GM18520 (cell line): ENCODE measurements at regions not wholly inside any gene's neighbourhood (a gene's known extent, or its start where the extent isn't known, plus 50 kb on each side); places are given as distances from the start of the nearest gene placed in this dataset.
"Not testable (repeated sequence)": the region's sequence is repeated elsewhere in the genome, so short reads cannot be mapped to it uniquely, and the experiment has no call there.

Source experiments
- ATAC-seq: cut with Tn5 transposase; IDR thresholded peaks from one replicate; pipeline ENCODE4 v1.9.1; 2021; ENCODE audit not compliant: unreplicated experiment

- ATAC-seq = no peak
Observed at GRCh38 chr5:5777013-5777412, 354.5 kb downstream of the ICE1 start.

DNA sequence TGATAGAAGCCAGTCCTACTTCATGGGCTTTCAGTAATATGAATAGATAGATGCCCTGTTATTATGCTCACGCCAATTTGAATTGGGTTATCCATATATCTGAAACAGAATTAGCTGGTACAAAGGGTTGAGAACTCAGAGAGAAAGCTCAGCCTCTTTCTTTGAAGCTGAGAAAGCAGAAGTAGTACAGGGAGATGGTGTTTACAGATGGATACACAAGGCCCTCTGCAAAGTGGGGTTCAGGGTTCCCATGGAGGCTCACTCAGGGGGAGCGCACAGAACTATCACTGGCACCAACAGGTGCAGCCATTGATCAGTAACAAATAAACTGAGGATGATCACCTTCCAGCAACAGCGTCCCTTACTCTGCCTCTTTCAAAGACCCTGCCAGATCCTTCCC lies 349.7 kb downstream of the ICE1 start:
- ATAC-seq = no peak

DNA sequence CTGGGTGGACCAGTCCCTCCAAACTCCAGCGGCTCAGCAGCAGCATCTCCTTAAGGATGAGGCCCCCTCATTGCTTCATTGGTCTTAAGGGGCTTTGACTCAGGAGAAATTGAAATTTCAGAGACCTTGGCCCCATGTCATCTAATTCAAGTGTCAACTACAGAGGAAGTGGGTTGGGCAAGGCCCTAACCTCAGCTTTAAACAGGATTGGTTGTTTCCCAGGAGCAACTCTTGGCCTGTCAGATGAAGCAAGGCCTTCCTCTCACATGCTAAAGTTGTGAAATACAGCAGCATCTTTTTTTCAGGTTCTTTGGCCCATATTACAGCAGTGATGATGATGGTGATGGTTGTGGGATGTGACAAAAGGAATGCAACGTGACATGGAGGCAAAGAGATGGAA lies 348.3 kb downstream of the ICE1 start:
- no peak for ATAC-seq

- no peak for ATAC-seq
Observed at GRCh38 chr5:5767286-5767928, 344.9 kb downstream of the ICE1 start.

DNA sequence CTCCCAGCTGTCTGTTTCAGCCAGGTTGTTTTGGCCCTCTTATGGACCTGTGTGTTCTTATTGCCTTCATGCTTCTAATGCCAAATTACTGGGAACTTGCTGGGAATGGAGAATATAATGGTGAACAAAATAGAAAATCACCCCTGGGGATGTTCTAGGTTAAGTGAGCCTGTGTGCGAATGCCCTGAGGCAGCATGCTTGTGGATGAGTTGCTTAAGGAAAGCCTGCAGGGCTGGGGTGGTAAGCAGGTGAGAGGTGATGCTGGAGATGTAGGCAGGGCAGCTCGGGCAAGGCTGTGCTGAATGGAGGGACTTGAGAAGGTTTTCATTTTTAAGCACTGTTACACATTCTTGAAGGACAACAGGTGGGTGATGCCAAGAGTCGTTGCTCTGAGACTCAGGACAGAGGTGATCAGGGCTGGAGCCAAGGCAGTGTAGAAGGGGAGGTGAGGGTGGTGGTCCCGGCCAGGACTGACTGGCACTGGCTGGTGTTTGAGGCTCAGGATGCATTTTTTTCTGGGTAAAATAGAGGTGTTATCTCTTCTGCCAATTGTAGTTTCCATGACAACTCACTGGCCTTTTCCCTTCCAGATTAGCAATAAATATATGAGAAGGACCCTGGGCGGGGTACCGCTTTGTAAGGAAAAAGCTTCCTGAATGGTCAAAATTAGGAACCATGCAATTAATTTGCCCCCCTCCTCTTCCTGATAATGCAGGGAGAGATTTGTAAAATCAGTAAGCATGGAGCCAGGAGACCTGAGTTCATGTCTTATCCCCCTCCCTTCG lies 342.8 kb downstream of the ICE1 start:
- no peak for ATAC-seq

- no peak for ATAC-seq
Observed at GRCh38 chr5:5764246-5764645, 341.8 kb downstream of the ICE1 start.

DNA sequence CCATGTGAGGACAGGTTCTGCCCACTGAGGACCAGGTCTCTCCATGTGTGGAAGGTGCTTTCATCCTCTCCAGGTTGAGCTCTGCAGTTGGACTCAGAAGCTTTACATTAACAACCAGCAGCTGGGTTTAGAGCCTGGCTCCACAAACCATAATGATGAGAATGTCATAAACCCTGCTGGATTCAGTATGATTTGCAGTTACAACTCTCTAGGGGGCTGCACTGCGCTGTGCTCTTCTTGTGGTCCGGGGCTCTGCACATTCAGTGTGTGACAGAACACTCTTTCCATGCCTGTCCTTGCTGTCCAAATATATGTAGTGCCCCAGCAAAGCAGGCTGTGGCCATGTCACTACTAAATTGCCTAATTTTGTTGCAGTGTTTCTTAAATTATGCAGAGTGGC lies 334.3 kb downstream of the ICE1 start:
- ATAC-seq = no peak

GRCh38 chr5:5755888-5756287 lies 333.4 kb downstream of the ICE1 start:
- ATAC-seq = no peak

DNA sequence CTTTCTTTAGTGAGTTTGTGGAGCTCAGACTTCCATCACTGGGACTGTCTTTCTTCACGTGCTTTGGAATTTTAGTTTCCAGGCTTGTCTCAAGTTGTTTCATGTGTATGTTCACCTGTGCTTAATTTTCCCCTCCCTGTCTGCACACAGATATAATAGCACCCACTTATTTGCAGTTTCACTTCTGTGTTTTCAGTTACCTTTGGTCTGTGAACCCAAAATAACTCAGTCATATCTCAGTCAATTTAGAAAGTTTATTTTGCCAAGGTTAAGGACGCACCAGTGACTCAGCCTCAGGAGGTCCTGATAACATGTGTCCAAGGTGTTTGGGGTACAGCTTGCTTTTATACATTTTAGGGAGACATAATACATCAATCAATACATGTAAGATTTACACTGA lies 330.4 kb downstream of the ICE1 start:
- ATAC-seq = peak; percentile 63

- no peak for ATAC-seq
Observed at GRCh38 chr5:5751987-5752386, 329.5 kb downstream of the ICE1 start.

- ATAC-seq = peak; percentile 26
Observed at GRCh38 chr5:5751498-5751897, 329.0 kb downstream of the ICE1 start.

DNA sequence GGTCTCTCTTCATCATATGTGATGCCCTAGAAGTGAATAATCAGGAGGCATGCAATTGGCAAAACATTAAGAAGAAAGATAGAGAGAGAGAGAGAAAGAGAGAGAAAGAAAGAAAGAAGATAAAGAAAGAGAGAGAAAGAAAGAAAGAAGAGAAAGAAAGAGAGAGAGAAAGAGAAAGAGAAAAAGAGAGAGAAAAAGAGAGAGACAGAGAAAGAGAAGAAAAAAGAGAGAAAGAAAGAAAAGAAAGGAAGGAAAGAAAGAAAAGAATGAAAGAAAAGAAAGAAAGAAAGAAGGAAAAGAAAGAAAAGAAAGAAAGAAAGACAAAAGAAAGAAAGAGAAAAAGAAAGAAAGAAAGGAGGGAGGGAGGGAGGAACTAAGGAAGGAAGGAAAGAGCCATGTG lies 318.9 kb downstream of the ICE1 start:
- no peak for ATAC-seq

- no peak for ATAC-seq
Observed at GRCh38 chr5:5739490-5739945, 317.0 kb downstream of the ICE1 start.

DNA sequence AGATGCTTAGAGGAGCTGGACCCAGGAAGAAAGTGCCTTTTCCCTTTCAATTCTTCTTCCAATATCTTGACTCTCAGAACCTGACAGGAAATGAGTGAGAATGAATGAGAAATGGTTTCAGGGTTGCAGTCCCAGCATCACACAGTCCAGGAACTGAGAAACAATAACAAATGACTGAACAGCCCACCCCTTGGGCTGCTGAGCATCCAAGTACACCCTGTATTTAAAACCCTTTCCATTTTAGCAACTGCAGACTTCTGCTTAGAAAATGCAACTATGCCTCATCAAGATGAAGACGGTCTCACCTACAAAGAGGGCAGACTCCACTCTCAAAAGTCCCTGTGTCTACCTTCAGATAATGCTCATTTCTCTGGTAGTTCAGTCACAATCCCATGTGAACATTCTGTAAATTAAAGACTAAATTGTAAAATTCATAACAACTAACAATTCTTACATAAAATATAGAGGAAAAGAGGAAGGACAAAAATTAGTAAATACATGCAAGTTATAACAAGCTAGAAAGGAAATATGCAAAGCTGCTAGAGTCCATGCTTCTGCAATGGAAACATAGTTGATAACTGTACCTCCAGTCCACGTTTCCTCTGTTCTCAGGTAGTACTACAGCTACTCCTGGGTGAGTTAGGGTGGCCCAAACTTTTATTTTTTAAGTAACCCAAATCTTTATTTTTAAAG lies 316.5 kb downstream of the ICE1 start:
- no peak for ATAC-seq

DNA sequence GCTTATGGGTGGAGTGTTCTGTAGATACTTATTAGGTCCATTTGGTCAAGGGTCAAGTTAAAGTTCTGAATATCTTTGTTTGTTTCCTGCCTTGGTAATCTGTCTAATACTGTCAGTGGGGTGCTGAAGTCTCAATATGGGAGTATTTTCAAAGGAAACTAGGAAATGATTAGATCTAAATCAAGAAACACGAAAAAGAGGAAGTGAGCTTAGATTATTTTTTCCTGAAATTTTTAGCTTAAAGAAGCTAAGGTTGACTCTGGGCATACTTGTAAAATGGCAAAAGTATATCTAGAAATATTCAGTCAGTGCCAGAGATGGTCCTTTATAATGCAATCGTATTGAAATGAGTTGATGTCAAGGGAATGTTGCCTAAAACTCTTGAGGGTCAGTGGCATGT lies 313.5 kb downstream of the ICE1 start:
- ATAC-seq = no peak

- not testable (repeated sequence) for ATAC-seq
Observed at GRCh38 chr5:5733058-5733457, 310.6 kb downstream of the ICE1 start.

DNA sequence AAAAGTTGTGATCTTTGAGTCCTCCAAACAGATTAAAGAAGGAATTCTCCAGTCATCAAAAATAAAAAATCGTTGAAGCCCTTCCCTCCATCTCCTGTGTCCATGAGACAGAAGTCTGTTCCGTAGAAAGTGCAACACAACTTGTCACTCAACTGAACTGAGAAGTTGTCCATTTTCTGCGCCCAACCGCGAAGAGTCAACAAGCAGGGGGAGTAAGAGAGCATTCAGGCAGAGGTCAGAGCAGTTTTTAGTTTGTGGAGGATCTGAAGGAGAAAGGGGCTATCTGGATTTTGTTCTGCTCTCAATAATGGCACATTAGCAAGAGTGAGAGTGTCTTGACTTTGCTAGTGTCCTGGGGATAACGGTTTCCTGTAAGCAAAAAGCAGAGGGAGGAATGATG lies 303.9 kb downstream of the ICE1 start:
- ATAC-seq = no peak

DNA sequence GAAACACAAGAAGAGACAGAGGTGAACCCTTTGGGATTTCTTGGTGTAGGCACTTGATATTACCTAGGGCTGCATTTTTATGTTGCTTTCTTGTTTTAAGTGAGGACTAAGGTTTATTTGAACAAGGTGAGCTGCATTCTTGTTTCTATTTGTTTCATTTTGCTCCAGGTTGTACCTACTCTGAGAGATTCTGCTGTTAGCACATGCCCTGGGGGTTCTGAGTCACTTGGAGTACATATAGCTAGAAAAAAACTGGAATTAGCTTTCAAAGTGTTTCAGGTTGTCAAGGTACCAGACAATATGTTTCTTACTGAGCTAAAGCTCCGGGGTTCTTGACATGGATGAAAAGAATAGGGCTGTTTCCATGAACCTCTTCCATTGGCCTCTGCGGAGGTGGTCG lies 299.4 kb downstream of the ICE1 start:
- ATAC-seq = no peak

DNA sequence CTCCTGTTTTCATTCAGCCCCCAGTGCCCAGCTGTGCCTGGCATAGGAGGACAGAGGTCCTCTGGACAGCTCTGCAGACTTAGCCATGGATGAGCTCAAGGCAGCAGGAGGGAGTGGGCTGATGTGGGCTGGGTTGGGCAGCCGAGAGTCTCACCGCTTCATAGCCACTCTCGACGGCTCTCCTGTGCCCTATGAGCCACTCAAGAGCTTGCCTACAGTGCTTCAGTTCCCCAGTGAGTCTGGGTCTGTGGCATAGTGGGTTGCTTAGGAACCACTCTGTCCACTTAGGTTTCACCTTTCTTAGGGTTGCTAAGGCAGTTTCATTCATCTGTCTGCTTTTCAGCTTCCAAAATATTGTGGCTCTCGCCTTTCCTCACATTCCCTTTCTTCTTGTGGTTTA lies 296.8 kb downstream of the ICE1 start:
- ATAC-seq = no peak

- no peak for ATAC-seq
Observed at GRCh38 chr5:5716665-5717064, 294.2 kb downstream of the ICE1 start.

DNA sequence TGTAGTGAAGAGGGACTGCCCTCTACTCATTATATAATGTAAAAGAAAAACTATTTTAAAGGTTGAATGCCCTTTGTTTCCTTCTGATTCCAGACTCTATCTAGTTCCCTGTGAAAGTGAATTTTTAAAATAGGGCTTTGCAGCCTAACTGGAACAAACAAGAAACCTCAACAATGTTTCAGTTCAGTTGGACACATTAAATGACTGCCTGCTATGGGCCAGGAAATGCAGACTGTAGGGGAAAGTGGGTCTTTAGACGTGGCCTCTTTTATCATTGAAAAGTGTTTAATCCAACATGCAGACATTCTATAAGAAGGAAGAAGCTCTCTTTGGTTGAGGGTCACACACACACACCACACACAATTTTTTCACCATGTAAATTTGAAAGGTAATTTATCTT lies 289.1 kb downstream of the ICE1 start:
- ATAC-seq = no peak

DNA sequence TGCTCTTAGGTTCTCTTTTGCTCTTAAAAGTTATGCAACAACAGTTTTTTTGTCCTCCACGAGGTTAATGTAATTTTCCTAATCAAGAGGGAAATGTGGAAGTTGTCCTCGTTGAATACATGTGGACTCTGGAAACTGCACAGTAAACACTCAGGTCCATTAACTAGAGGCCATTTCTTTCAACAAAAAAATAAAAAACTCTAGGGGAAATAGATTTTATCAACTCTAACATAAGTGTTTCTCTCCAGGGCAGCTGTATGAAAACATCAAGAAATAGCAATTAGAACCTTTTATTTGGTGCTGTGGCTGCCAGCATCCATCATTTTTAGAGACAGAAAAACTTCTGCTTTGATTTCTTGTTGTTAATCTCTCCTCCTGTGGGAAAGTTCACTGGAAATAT lies 288.6 kb downstream of the ICE1 start:
- no peak for ATAC-seq
